Limb (tissue), 2 donors: ENCODE measurements at regions not wholly inside any gene's neighbourhood (a gene's known extent, or its start where the extent isn't known, plus 50 kb on each side); places are given as distances from the start of the nearest gene placed in this dataset.
"Not testable (repeated sequence)": the region's sequence is repeated elsewhere in the genome, so short reads cannot be mapped to it uniquely, and the experiment has no call there.

Source experiments
- DNase-seq, 2 donors: peaks; one replicate each; pipeline ENCODE4 v3.0.0-alpha.2; 2016; ENCODE audit errors: extremely low spot score in 2 of 2

- not testable (repeated sequence) for DNase-seq
Measured at GRCh38 chr9:42239445-42240260, 56.2 kb downstream of the SPATA31A6 start.

- not testable (repeated sequence) for DNase-seq
Measured at GRCh38 chr9:42240261-42240579, 56.8 kb downstream of the SPATA31A6 start.

GRCh38 chr9:42243211-42243610, 59.8 kb downstream of the SPATA31A6 start:
- not testable (repeated sequence) for DNase-seq

- DNase-seq, result not testable (repeated sequence)
Measured at GRCh38 chr9:42243822-42244221, 60.4 kb downstream of the SPATA31A6 start.

- not testable (repeated sequence) for DNase-seq
Measured at GRCh38 chr9:42268729-42269128, 85.3 kb downstream of the SPATA31A6 start.

- not testable (repeated sequence) for DNase-seq
Measured at GRCh38 chr9:42269171-42269570, 85.7 kb downstream of the SPATA31A6 start.

GRCh38 chr9:42273191-42273590, 89.7 kb downstream of the SPATA31A6 start:
- DNase-seq, result not testable (repeated sequence)

GRCh38 chr9:42275141-42275540, 91.7 kb downstream of the SPATA31A6 start:
- DNase-seq, result no peak

GRCh38 chr9:42282531-42283178, 99.2 kb downstream of the SPATA31A6 start:
- DNase-seq, result not testable (repeated sequence)

GRCh38 chr9:42283179-42283543, 99.7 kb downstream of the SPATA31A6 start:
- DNase-seq, result not testable (repeated sequence)

- DNase-seq, result not testable (repeated sequence)
Measured at GRCh38 chr9:42286145-42286845, 102.8 kb downstream of the SPATA31A6 start.

GRCh38 chr9:42288002-42288864, 104.8 kb downstream of the SPATA31A6 start:
- DNase-seq, result not testable (repeated sequence)

GRCh38 chr9:42288865-42289229, 105.4 kb downstream of the SPATA31A6 start:
- not testable (repeated sequence) for DNase-seq

GRCh38 chr9:42300124-42300523, 116.7 kb downstream of the SPATA31A6 start:
- not testable (repeated sequence) for DNase-seq

GRCh38 chr9:42306625-42307024, 123.2 kb downstream of the SPATA31A6 start:
- not testable (repeated sequence) for DNase-seq

- not testable (repeated sequence) for DNase-seq
Measured at GRCh38 chr9:42307449-42307848, 124.0 kb downstream of the SPATA31A6 start.

GRCh38 chr9:42310972-42311371, 127.5 kb downstream of the SPATA31A6 start:
- not testable (repeated sequence) for DNase-seq

GRCh38 chr9:42316026-42316425, 132.6 kb downstream of the SPATA31A6 start:
- DNase-seq, result not testable (repeated sequence)

- not testable (repeated sequence) for DNase-seq
Measured at GRCh38 chr9:42317677-42318076, 134.2 kb downstream of the SPATA31A6 start.

- DNase-seq, result not testable (repeated sequence)
Measured at GRCh38 chr9:42323084-42323809, 139.8 kb downstream of the SPATA31A6 start.
